Naive B cell (primary cell): ENCODE measurements at regions not wholly inside any gene's neighbourhood (a gene's known extent, or its start where the extent isn't known, plus 50 kb on each side); places are given as distances from the start of the nearest gene placed in this dataset.
"Not testable (repeated sequence)": the region's sequence is repeated elsewhere in the genome, so short reads cannot be mapped to it uniquely, and the experiment has no call there.

ENCODE experiments used
- ATAC-seq, 2 donors: fragments of 150-1000 bp; cut with Tn5 transposase; 2 replicates each; pipeline ENCODE4 v1.10.0; 2021; ENCODE audit warnings: low read depth in 2 of 2, mild to moderate bottlenecking in 2 of 2, moderate library complexity in 2 of 2
- DNase-seq: peaks from one replicate; pipeline ENCODE4 v3.0.0; 2022
- H3K27ac Mint-ChIP-seq, 6 donors: one replicate each; pipeline ENCODE4 v1.8.0; 2020 to 2022; ENCODE audit warnings: mild to moderate bottlenecking in 6 of 6, mixed read lengths in 6 of 6, moderate library complexity in 5 of 6, inconsistent platforms in 2 of 6
- H3K27me3 Mint-ChIP-seq, 3 donors: one replicate each; pipeline ENCODE4 v1.8.0; 2021 to 2022; ENCODE audit warnings: mixed read lengths in 3 of 3, mild to moderate bottlenecking in 1 of 3
- H3K36me3 Mint-ChIP-seq, 2 donors: one replicate each; pipeline ENCODE4 v1.8.0; 2020 to 2022; ENCODE audit warnings: mixed read lengths in 2 of 2, inconsistent platforms in 1 of 2, mild to moderate bottlenecking in 1 of 2
- H3K4me1 Mint-ChIP-seq, 3 donors: one replicate each; pipeline ENCODE4 v1.8.0; 2020 to 2022; ENCODE audit warnings: mixed read lengths in 3 of 3, inconsistent platforms in 1 of 3, mild to moderate bottlenecking in 1 of 3, moderate library complexity in 1 of 3
- H3K4me3 Mint-ChIP-seq, 8 donors: one replicate each; pipeline ENCODE4 v1.8.0; 2020 to 2022; ENCODE audit warnings: mild to moderate bottlenecking in 8 of 8, mixed read lengths in 8 of 8, moderate library complexity in 8 of 8, inconsistent platforms in 2 of 8
- H3K9me3 Mint-ChIP-seq, 7 donors: one replicate each; pipeline ENCODE4 v1.8.0; 2020 to 2022; ENCODE audit warnings: mixed read lengths in 7 of 7, mild to moderate bottlenecking in 5 of 7, inconsistent platforms in 2 of 7, moderate library complexity in 1 of 7

GRCh38 chr1:55309786-55310504 lies 94.8 kb upstream of the USP24 start:
- H3K4me1 Mint-ChIP-seq: no peaks in the 10 kb centered on the region
- H3K9me3 Mint-ChIP-seq: no peaks in the 10 kb centered on the region
- H3K27ac Mint-ChIP-seq: no peak overlapping the region
- no peaks in the 10 kb centered on the region for H3K36me3 Mint-ChIP-seq
- DNase-seq: no peak
- H3K27me3 Mint-ChIP-seq: peaks cover 10 to 32% (median 21%) of the 10 kb centered on the region in 3 donors
- no peak for ATAC-seq
- no peak overlapping the region for H3K4me3 Mint-ChIP-seq

GRCh38 chr1:55309053-55309452 lies 93.9 kb upstream of the USP24 start:
- no peak for ATAC-seq
- no peak overlapping the region for H3K27ac Mint-ChIP-seq
- peaks cover 11 to 38% (median 24%) of the 10 kb centered on the region in 3 donors for H3K27me3 Mint-ChIP-seq
- H3K9me3 Mint-ChIP-seq: no peaks in the 10 kb centered on the region
- no peak for DNase-seq
- no peaks in the 10 kb centered on the region for H3K36me3 Mint-ChIP-seq
- no peaks in the 10 kb centered on the region for H3K4me1 Mint-ChIP-seq
- H3K4me3 Mint-ChIP-seq: no peak overlapping the region

- H3K36me3 Mint-ChIP-seq: no peaks in the 10 kb centered on the region
- no peak for DNase-seq
- no peak overlapping the region for H3K4me3 Mint-ChIP-seq
- no peaks in the 10 kb centered on the region for H3K9me3 Mint-ChIP-seq
- H3K27ac Mint-ChIP-seq: no peak overlapping the region
- ATAC-seq: no peak
- H3K4me1 Mint-ChIP-seq: no peaks in the 10 kb centered on the region
- peaks cover 12 to 38% (median 24%) of the 10 kb centered on the region in 3 donors for H3K27me3 Mint-ChIP-seq
Observed at GRCh38 chr1:55305735-55306134, 90.6 kb upstream of the USP24 start.

- no peak for ATAC-seq
- H3K4me1 Mint-ChIP-seq: no peaks in the 10 kb centered on the region
Observed at GRCh38 chr1:55304229-55304740, 89.1 kb upstream of the USP24 start.

GRCh38 chr1:55302972-55303371 lies 87.8 kb upstream of the USP24 start:
- H3K4me3 Mint-ChIP-seq: no peak overlapping the region
- ATAC-seq (no peak), DNase-seq (no peak)
- H3K4me1 Mint-ChIP-seq: no peaks in the 10 kb centered on the region
- peaks cover 19 to 26% (median 20%) of the 10 kb centered on the region in 3 donors for H3K27me3 Mint-ChIP-seq
- H3K9me3 Mint-ChIP-seq: no peaks in the 10 kb centered on the region
- no peaks in the 10 kb centered on the region for H3K36me3 Mint-ChIP-seq
- no peak overlapping the region for H3K27ac Mint-ChIP-seq

More at GRCh38 chr1:55304229-55304740, 89.1 kb upstream of the USP24 start:
- H3K27ac Mint-ChIP-seq: no peak overlapping the region
- H3K9me3 Mint-ChIP-seq: no peaks in the 10 kb centered on the region
- no peak overlapping the region for H3K4me3 Mint-ChIP-seq
- H3K36me3 Mint-ChIP-seq: no peaks in the 10 kb centered on the region
- peaks cover 19 to 38% (median 24%) of the 10 kb centered on the region in 3 donors for H3K27me3 Mint-ChIP-seq
- no peak for DNase-seq

GRCh38 chr1:55301912-55302311 lies 86.7 kb upstream of the USP24 start:
- Mint-ChIP-seq H3K36me3 (no peaks in the 10 kb centered on the region), H3K4me1 (no peaks in the 10 kb centered on the region), H3K9me3 (no peaks in the 10 kb centered on the region), H3K27me3 (peaks cover 17 to 19% (median 18%) of the 10 kb centered on the region in 3 donors), H3K27ac (peak overlapping the region in 1 of 6 donors; percentile 40), H3K4me3 (peak overlapping the region in 1 of 8 donors; percentile 39)
- ATAC-seq (no peak), DNase-seq (no peak)

GRCh38 chr1:55300975-55301374 lies 85.8 kb upstream of the USP24 start:
- peaks cover 0 to 7% (median 3%) of the 10 kb centered on the region in 7 donors for H3K9me3 Mint-ChIP-seq
- H3K36me3 Mint-ChIP-seq: no peaks in the 10 kb centered on the region
- H3K4me3 Mint-ChIP-seq: no peak overlapping the region
- peak overlapping the region in 1 of 6 donors; percentile 12 for H3K27ac Mint-ChIP-seq
- ATAC-seq: no peak
- no peaks in the 10 kb centered on the region for H3K4me1 Mint-ChIP-seq
- no peak for DNase-seq
- peaks cover 14 to 19% (median 17%) of the 10 kb centered on the region in 3 donors for H3K27me3 Mint-ChIP-seq

- Mint-ChIP-seq H3K9me3 (peaks cover 0 to 19% (median 14%) of the 10 kb centered on the region in 7 donors), H3K27ac (peak overlapping the region in 2 of 6 donors; percentile 40 to 44), H3K4me3 (no peak overlapping the region)
Observed at GRCh38 chr1:55298167-55298894, 83.2 kb upstream of the USP24 start.

GRCh38 chr1:55296247-55296646 lies 81.1 kb upstream of the USP24 start:
- peaks cover 0 to 19% (median 14%) of the 10 kb centered on the region in 7 donors for H3K9me3 Mint-ChIP-seq
- ATAC-seq, H3K4me3 Mint-ChIP-seq, H3K27ac Mint-ChIP-seq, DNase-seq, H3K4me1 Mint-ChIP-seq, H3K36me3 Mint-ChIP-seq: not testable (repeated sequence)
- H3K27me3 Mint-ChIP-seq: peaks cover 7 to 22% (median 7%) of the 10 kb centered on the region in 3 donors

More at GRCh38 chr1:55298167-55298894, 83.2 kb upstream of the USP24 start:
- DNase-seq: no peak
- Mint-ChIP-seq H3K36me3 (no peaks in the 10 kb centered on the region), H3K27me3 (peaks cover 0 to 12% (median 10%) of the 10 kb centered on the region in 3 donors), H3K4me1 (no peaks in the 10 kb centered on the region)
- ATAC-seq: no peak

- Mint-ChIP-seq H3K9me3 (peaks cover 0 to 1% (median 0%) of the 10 kb centered on the region in 7 donors), H3K4me1 (peaks cover 10 to 17% (median 14%) of the 10 kb centered on the region in 3 donors), H3K27ac (peak overlapping the region in 3 of 6 donors; percentile 59 to 74 (median 73)), H3K4me3 (no peak overlapping the region), H3K27me3 (peaks cover 3 to 28% (median 7%) of the 10 kb centered on the region in 3 donors), H3K36me3 (no peaks in the 10 kb centered on the region)
- DNase-seq (no peak), ATAC-seq (no peak)
Observed at GRCh38 chr1:55289614-55290013, 74.5 kb upstream of the USP24 start.

- H3K9me3 Mint-ChIP-seq: no peaks in the 10 kb centered on the region
- DNase-seq (no peak), ATAC-seq (no peak)
- peaks cover 5 to 28% (median 7%) of the 10 kb centered on the region in 3 donors for H3K27me3 Mint-ChIP-seq
- H3K4me3 Mint-ChIP-seq: peak overlapping the region in 1 of 8 donors; percentile 64
- H3K4me1 Mint-ChIP-seq: peaks cover 10 to 17% (median 14%) of the 10 kb centered on the region in 3 donors
- H3K36me3 Mint-ChIP-seq: no peaks in the 10 kb centered on the region
- peak overlapping the region in 4 of 6 donors; percentile 66 to 87 (median 74) for H3K27ac Mint-ChIP-seq
Observed at GRCh38 chr1:55289042-55289441, 73.9 kb upstream of the USP24 start.

- peaks cover 5 to 20% (median 7%) of the 10 kb centered on the region in 3 donors for H3K27me3 Mint-ChIP-seq
- H3K4me3 Mint-ChIP-seq: peak overlapping the region in 6 of 8 donors; percentile 5 to 72 (median 64)
- peaks cover 10 to 17% (median 14%) of the 10 kb centered on the region in 3 donors for H3K4me1 Mint-ChIP-seq
- DNase-seq (peak; percentile 49), ATAC-seq (peak; percentile 88)
- peak overlapping the region in 4 of 6 donors; percentile 63 to 87 (median 70) for H3K27ac Mint-ChIP-seq
- no peaks in the 10 kb centered on the region for H3K9me3 Mint-ChIP-seq
- H3K36me3 Mint-ChIP-seq: no peaks in the 10 kb centered on the region
Observed at GRCh38 chr1:55288245-55288644, 73.1 kb upstream of the USP24 start.

- Mint-ChIP-seq H3K9me3 (no peaks in the 10 kb centered on the region), H3K27ac (peak overlapping the region in 5 of 6 donors; percentile 10 to 74 (median 55)), H3K4me1 (peaks cover 10 to 17% (median 14%) of the 10 kb centered on the region in 3 donors), H3K4me3 (peak overlapping the region in 5 of 8 donors; percentile 20 to 68 (median 64)), H3K36me3 (no peaks in the 10 kb centered on the region), H3K27me3 (peaks cover 5 to 20% (median 10%) of the 10 kb centered on the region in 3 donors)
- peak; percentile 17 to 37 for ATAC-seq
- DNase-seq: no peak
Observed at GRCh38 chr1:55287723-55288122, 72.6 kb upstream of the USP24 start.
